Epithelial cell of proximal tubule (primary cell): ENCODE measurements at regions not wholly inside any gene's neighbourhood (a gene's known extent, or its start where the extent isn't known, plus 50 kb on each side); places are given as distances from the start of the nearest gene placed in this dataset.

ENCODE experiments used
- DNase-seq: peaks from one replicate; pipeline ENCODE4 v3.0.0-alpha.2; 2011; ENCODE audit warnings: low read depth
- H3K4me3 ChIP-seq: 2 replicates; pipeline ENCODE4 v1.5.1; 2011; ENCODE audit warnings: low read depth, mild to moderate bottlenecking, low read length
- TF ChIP-seq, protein P1 (sequence below): conservative IDR thresholded peaks from 2 replicates; pipeline ENCODE4 v1.5.1; 2012; ENCODE audit warnings: low read depth, mild to moderate bottlenecking, low read length

DNA sequence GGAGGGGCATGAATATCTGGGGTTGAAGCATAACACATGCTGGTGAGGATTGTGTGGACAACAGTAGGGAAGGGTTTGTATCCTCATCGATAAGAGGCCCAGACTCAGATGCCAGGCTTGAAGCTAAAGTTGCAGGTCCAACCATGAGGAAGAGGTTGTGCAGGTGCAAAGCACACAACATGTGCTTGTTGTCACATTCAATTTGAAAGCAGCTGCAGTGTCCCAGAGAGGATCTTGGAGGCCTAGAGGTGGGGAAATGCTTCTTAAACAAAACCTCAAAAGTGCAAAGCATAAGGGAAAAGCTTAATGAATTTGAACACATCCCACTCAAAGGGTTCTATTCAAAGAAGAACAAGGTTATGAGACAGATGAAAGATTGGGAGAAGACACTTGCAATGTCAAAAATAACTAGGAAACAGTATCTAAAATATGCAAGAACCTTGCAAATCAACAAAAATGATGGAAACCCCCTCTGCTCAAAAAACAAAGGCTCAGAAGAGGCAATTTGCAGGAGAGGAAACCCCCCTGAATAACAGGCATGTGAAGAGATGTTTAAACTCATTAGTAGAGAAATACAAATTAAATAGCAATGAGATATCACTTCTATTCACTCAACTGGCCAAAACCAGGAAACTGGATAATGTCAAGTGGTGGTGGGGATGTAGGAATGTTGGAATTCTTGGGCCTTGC, 187.1 kb downstream of the KATNAL1 start:
- no peak overlapping the region for H3K4me3 ChIP-seq
- no peak for DNase-seq
- TF ChIP-seq, protein P1, sequence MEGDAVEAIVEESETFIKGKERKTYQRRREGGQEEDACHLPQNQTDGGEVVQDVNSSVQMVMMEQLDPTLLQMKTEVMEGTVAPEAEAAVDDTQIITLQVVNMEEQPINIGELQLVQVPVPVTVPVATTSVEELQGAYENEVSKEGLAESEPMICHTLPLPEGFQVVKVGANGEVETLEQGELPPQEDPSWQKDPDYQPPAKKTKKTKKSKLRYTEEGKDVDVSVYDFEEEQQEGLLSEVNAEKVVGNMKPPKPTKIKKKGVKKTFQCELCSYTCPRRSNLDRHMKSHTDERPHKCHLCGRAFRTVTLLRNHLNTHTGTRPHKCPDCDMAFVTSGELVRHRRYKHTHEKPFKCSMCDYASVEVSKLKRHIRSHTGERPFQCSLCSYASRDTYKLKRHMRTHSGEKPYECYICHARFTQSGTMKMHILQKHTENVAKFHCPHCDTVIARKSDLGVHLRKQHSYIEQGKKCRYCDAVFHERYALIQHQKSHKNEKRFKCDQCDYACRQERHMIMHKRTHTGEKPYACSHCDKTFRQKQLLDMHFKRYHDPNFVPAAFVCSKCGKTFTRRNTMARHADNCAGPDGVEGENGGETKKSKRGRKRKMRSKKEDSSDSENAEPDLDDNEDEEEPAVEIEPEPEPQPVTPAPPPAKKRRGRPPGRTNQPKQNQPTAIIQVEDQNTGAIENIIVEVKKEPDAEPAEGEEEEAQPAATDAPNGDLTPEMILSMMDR = no peak

- TF ChIP-seq, protein P1 = no peak
- H3K4me3 ChIP-seq = no peak overlapping the region
- no peak for DNase-seq
These were observed 187.9 kb downstream of the KATNAL1 start for GRCh38 chr13:30119476-30119875.

DNA sequence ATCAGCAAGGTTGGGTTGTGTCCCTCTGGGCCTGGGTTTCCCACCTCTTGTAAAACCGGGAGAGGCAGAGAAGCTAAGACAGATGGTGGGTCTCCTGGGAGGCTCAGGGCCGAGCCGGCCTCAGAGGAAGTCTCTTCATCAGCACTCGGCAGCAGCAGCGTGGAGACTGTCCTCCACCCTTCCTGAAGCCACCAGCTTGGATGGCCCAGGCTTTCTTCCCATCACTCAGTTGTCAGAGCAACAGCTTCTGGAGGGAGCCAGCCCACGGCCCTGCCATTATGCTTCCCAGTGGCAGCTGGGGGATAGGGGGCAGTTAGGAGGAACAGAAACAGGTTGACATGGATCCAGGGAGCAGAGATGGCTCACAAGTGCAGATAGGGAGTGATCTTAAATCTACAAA, 191.0 kb downstream of the KATNAL1 start:
- H3K4me3 ChIP-seq = no peak overlapping the region
- no peak for DNase-seq
- TF ChIP-seq, protein P1 = no peak

- no peak for DNase-seq
- TF ChIP-seq, protein P1 = no peak
- peak overlapping the region; percentile 42 for H3K4me3 ChIP-seq
These were observed 192.1 kb downstream of the KATNAL1 start for GRCh38 chr13:30115257-30115600.

DNA sequence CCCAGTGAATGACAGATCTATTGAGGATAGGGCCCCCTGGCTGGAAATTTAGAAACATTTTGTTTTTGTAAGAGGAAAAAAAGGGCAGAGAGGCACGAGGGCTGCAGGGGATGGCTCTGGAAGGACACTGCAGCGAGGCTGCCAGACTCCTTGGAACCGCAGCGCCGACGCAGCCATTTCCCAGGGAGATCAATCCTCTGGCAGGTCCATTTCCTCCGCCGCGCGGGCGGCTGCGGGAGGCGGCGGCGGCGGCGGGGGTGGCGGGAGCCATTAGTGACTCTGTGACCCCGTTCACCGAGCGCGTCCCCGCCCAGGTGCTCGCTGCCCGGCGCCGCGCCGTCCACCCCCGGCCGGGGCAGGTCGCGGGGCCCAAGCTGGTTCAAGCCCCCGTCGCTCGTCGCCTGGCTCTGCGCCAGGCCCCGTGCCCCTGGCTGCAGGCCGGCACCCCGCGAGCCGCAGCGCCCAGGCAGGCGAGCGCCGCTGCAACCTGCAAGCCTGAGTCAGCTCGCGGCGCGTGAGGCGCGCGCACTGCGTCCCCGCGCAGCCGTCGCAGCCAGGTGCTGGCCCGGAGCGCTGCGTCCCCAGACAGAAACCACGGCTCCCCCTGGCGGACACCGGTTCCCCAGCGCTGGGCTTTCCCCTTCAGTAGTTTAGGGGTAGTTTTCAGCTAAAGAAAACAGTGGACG, 192.6 kb downstream of the KATNAL1 start:
- DNase-seq = no peak
- TF ChIP-seq, protein P1 = peak; percentile 94
- H3K4me3 ChIP-seq = peak overlapping the region; percentile 42

- no peak for DNase-seq
- TF ChIP-seq, protein P1 = no peak
- H3K4me3 ChIP-seq = peak overlapping the region; percentile 42
These were observed 193.3 kb downstream of the KATNAL1 start for GRCh38 chr13:30113983-30114570.
